Posterior vena cava (tissue), 2 donors: ENCODE measurements at regions not wholly inside any gene's neighbourhood (a gene's known extent, or its start where the extent isn't known, plus 50 kb on each side); places are given as distances from the start of the nearest gene placed in this dataset.
A peak's percentile ranks its signal among the peaks of the same experiment; 100 is the strongest.

Experiments
- DNase-seq: peaks from one replicate; pipeline ENCODE4 v3.0.0-alpha.2; 2020; ENCODE audit warnings: low spot score
- intact Hi-C, 2 donors: fragments of 100-400 bp; cut with DNase I; formaldehyde crosslinking; loops; one replicate each; pipeline versions ENCODE4 v1.14.1 to v1.14.2; 2022 to 2023
- donor health status: DM: yes; HTN: yes; CAD: no.
- donor health status: DM: yes; HTN: yes; CAD: no.

DNA sequence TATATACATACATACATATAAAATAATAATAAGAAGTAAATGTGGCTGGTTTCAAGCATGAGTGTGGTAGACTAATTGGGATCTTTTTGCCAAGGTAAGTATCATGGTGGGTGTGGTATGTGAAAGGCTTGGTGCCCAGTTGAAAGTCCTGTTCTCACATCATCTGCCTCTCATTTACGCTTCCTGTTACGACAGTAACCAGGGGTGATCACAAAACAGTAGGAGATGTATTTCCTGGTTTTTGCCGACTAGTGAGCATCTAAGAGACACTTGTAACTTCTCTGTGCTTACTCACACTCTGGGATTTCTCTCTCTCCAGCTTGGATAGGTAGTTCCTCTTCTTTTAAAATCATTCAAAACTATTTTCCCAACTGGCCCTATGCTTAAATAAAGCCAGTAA lies 1028.3 kb upstream of the NR2F2 start:
- intact Hi-C loops: loop anchor here in 1 of 2 donors (5.0 kb wide), 1 partner anchor 35 kb away; no protein-coding TSS in a partner anchor
- DNase-seq: no peak

DNA sequence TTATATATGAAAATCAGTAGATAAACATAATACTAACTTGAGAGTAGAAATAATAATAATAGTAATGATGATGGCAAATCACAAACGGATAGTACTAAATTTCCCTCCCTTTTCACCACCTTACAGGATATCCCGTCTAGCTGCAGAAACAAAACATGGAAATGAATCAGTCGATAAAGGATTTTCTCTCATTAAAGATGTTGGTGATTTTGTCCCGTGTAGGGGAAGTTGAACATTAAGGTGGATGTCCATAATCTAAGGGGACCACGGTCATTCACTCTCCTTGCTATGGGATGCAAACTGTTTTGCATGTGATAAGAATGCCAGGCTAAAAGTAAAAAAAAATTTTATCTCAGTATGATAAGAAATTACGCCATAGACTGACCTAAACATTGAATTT lies 1027.7 kb upstream of the NR2F2 start:
- intact Hi-C loops: loop anchor here in 1 of 2 donors (5.0 kb wide), 1 partner anchor 36 kb away; no protein-coding TSS in a partner anchor
- no peak for DNase-seq

DNA sequence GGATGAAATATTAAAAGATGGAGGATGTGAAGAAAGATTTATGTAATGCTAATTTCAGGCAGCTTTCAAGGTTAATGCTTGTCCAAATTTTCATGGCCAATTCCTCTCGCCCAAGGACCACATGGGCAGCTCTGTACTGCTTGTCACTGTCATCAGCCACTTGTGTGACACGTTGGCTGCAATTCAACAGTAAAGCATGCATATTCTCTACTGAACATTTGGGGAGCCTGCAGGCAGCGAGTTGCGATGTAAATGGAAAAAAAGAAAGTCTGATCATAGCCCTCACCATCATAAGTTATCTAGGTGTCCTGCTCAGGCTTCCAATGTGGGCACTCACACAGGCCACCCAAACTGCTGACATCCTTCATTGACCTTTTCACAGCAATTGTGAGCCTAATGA lies 1026.8 kb upstream of the NR2F2 start:
- no peak for DNase-seq
- intact Hi-C loops: loop anchor here in 1 of 2 donors (5.0 kb wide), 1 partner anchor 36 kb away; no protein-coding TSS in a partner anchor

DNA sequence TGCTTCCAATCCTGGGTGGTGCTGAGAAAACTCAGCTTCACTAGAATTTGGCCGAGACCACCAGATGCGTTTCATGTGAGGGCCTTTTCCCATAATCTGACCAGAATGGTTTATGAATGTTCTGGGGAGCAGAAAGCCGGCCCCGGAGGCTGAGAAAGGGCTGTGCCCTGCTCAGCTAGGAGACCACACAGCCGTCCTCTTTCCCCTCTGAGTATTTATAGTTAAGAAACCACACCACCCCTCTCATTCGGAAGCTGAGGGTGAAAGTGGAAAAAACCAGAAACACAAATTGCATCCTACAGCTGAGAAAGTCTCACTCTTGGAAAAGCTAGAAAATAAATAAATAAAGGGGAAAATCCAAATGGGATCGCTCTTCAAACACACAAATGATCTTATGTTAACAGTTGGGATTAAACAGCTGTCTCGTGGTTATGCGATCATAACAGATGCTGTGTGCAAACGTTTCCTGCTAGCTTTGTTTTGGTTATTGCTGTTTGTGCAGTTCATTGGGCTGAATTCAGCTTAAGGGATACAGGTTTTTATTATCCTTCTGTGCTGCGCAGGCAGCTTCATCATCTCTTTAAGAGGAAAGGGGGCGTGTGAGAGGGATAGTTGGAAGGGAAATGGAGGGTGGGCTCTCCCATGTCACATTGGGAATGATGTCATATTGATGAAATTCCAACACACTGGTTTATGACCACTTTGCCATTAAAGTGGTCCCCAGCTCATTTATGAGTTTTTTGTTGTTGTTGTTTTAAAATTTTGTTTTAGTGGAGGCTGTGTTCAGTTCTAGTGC lies 1026.2 kb upstream of the NR2F2 start:
- intact Hi-C loops: loop anchor here in 1 of 2 donors (5.0 kb wide), 1 partner anchor 37 kb away; no protein-coding TSS in a partner anchor
- no peak for DNase-seq

DNA sequence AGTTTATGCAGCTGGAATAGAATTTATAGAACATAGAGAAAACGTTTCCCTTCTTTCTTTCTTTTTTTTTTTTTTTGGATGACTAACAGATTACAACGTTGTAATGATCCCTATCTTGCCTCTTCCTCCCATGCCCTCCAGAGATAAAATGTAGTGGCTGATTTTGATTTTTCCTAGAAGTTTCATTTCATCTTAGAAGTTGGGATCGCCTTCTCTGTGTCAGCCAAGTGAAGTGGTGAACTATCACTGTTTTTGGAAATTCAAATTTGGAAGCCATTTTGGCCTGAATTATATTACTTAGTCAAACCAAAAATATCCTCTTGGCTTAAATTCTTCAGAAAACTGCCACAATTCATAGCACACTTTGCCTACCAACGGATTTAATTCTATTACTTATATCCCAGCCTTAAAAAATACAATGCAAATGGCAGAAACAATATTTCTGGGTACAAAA lies 1025.5 kb upstream of the NR2F2 start:
- intact Hi-C loops: loop anchor here in 1 of 2 donors (5.0 kb wide), 1 partner anchor 38 kb away; no protein-coding TSS in a partner anchor
- no peak for DNase-seq

DNA sequence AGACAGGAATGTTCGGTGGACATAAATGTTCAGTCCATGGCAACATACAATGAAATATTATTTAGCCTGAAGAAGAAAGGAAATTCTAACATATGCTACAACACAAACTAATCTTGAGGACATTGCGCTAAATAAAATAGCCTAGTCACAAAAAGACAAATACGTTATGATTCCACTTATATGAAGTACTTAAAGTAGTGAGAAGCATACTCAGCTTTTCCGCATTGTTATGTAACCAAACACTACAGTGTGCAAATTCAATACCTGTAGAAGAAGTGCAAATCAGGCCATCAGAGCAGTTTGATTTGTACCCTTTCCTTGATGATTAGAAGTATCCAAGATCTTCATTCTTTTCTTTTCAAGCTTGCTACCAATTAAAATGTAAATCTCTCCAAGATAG lies 1023.4 kb upstream of the NR2F2 start:
- DNase-seq: no peak
- intact Hi-C loops: no loop called here

DNA sequence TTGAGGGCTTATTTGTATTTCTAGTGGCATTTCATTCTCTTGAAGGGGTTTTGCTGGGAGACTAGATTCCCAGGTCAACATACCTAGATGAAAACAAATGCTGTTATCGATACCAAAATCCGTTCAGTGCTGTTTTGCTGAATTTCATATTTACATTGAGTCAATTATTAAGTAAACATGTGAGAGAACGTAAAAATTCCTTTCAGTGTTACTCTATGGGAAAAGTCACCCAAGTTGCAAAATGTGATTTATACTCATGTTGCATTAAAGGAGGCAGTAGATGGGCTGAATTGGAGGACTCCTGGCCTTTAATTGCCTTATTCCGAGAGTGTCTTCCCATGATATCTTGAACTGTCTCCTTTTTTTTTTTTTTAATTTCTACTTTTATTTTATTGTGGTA lies 1011.3 kb upstream of the NR2F2 start:
- DNase-seq: no peak
- intact Hi-C loops: no loop called here

DNA sequence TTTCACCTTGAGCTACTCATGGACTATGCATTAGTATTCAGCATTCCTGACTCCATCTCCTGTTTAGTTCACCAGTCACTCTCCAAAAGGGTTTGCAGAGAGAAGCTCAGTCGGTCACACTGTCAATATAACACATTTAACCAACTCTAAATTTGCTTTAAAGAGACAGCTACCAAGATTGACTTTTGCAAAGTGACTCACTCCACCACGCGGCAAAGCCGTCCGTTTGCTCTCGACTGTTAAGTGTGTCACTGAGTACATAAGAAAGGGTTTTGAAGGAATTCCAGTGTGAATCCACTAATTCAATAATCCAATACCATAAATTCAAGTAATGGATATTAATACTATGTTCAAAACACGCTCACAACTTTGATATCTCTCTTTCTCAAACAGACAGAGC lies 1006.7 kb upstream of the NR2F2 start:
- no peak for DNase-seq
- intact Hi-C loops: loop anchor here in 1 of 2 donors (2.0 kb wide), 1 partner anchor 1027 kb away; no protein-coding TSS in a partner anchor

DNA sequence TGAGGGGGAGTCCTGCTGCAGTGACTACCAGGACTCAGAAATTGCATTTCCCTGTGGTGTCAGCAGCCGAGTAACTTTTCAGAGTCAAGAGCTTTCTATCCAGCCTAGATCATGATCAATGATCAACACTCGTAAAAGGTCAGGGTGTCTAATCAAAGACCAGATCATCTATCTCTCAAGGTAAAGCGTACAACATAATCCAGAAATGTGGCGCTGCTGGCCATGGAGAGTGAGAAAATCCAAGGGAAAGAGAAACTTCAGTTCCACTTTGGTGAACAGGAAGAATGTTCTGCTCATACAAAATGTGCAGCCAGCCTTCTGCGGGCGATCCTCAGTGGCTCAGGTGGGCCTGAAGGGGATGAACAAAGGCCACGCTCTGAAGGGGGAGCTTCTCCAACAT lies 1005.8 kb upstream of the NR2F2 start:
- intact Hi-C loops: loop anchor here (5.0 kb wide), 3 partner anchors 62 to 1008 kb away; partner anchors contain the start of gene NR2F2 (in 1 of the 2)
- DNase-seq: no peak

DNA sequence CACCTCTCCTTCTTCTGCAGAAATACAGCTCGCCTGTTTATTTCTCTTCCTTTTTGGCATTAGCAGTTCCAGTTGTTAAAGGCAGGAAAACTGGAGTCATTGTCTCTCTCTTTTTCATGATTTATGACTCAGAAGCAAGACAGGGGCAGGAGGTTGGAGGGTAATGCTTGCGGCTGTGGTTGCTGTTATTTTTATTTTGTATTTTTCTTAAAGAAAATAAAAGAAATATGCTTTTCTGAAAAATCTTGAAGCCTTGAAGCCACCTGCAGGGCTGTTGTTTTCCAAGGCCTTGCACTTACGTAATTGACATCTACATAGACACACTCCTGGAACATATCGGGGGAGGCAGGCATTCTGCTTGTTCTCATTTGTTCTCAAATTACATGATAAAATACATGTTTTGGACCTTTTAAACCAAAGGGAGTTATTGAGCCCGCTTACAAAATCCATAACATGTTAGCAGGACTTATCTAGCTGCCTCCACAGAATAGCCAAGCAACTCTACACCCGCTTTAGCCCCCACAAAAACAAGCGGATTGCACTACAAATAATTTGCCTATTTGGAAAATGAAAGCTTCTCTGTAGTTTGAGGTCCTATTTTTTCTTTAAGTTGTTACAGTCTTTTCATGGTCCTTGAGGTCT lies 1004.6 kb upstream of the NR2F2 start:
- intact Hi-C loops: loop anchor here (1.0 to 5.0 kb wide), 4 partner anchors 64 to 1027 kb away; partner anchors contain the start of gene NR2F2 (in 1 of the 2)
- no peak for DNase-seq

DNA sequence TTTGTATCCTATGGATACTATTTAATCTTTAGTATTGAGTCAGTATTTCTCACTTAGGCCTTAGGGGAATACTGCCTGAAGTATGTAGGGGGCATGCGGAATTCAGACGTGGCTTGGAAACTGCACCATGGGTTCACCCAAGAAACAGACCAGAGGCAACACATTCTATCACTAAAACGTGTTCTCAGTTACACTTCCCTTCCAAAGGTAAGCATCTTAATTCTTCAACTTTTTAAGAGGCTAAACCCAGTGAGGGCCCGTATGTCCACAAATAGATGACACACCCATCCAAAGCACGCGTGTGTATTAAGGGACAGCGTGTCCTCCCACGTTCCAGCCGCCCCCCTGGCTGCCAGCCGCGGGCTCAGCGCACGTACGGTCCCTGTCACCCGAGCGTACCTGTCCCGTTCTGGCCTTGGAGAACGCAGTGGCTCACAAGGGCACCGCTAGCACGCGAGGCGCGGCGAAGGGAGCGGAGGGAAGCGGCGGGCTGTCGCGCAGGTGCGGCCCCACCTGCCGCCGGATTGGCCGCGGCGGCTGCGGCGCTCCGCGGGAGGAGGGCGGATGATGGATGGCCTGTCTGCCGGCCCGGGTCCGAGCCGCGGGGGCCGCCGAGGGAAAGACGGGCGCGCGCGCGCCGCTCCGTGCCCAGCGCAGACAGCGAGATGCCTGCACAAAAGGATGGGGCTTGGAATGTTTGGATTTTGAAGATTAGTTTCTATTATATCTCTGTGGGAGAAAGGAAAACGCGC lies 1003.9 kb upstream of the NR2F2 start:
- intact Hi-C loops: loop anchor here (1.0 to 5.0 kb wide), 4 partner anchors 64 to 1027 kb away; partner anchors contain the start of gene NR2F2 (in 1 of the 2)
- DNase-seq: peak; percentile 83

DNA sequence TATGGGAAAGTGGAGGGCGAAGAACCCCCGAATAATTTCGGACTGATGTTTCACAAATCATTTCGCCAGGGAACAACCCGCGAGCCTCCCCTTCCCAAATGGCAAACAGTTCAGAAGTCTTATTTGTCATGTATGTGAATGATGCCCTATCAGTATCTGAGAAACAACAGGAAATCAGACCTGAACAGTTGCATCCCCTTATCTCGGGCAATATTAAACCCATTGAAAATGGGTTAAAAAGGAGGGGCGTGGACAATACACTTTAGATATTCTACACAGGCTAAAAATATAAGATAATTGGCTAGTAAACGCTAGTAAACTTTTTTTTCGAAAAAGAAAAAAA lies 1003.3 kb upstream of the NR2F2 start:
- intact Hi-C loops: loop anchor here (5.0 kb wide), 3 partner anchors 65 to 1005 kb away; partner anchors contain the start of gene NR2F2 (in 1 of the 2)
- DNase-seq: no peak

DNA sequence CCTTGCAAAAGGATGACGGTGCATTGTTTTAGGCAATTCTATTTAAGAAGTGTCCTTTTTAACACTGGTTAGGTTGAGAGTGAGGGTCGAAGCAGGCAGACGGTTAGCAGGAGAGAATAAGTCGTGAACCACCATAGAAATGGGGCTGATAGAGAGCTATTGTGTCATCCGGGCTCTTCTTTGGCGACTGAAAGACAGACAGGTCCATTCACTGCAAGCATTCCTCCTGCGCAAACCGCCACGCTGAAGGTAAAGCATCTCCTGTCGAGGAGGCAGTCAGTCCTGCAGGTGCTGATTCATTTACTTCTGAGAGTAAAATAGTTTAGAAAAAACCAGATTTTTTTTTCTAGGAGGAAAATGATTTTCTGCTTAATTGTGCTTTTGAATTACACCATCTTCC lies 1002.8 kb upstream of the NR2F2 start:
- intact Hi-C loops: loop anchor here (5.0 kb wide), 3 partner anchors 65 to 1005 kb away; partner anchors contain the start of gene NR2F2 (in 1 of the 2)
- no peak for DNase-seq

DNA sequence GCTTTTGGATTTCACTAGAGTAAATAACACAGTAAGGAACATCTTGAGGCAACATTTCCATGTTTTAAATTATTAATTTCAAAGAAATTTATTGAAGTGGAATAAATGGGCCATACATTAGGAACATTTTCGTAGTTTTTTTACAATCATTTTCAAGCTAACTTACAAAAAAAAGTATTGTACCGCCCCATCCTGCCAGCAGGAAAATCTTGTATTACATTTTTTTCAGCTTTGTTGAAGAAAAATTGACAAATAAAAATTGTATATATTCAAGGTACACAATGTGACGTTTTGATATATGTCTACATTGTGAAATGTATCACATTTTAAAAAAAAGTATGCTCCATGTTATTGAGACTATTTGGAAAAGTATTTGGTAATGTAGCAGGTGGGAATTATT lies 1001.9 kb upstream of the NR2F2 start:
- DNase-seq: no peak
- intact Hi-C loops: loop anchor here (5.0 kb wide), 3 partner anchors 66 to 1004 kb away; partner anchors contain the start of gene NR2F2 (in 1 of the 2)

DNA sequence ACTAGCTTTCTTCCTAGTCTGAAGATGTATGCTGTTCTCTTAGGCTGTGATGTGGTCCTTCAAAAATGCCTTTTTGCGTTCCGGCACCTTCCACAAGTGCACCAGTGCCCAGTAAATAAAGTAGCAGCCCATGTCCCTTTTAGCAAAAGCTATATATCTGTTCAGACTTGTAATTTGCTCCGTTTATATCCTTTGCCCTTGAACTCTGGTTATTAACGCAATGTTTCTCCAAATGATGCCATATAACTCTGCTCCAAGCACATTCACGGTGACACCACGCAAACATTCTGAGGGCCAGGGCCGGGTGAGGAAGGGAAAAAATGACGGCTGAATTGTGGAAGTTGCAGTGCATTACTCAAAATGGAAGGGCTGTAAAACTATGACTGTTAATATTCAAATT lies 1001.1 kb upstream of the NR2F2 start:
- intact Hi-C loops: loop anchor here (5.0 kb wide), 3 partner anchors 67 to 1003 kb away; partner anchors contain the start of gene NR2F2 (in 1 of the 2)
- DNase-seq: no peak

DNA sequence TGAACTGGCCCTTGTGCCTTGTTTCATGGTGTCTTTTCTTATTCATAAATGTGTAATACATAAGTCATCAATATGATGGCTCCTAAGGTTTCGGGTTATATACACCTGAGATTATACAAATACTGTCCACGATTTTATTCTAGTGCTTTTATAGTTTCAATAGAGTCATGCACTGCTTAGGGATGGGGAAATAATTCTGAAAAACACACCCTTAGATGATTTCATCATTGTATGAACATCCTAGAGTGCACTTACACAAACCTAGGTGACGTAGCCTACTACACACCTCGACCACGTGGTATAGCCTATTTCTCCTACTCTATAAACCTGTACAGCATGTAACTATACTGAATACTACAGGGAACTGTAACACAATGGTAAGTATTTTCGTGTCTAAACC lies 988.8 kb upstream of the NR2F2 start:
- DNase-seq: no peak
- intact Hi-C loops: no loop called here

DNA sequence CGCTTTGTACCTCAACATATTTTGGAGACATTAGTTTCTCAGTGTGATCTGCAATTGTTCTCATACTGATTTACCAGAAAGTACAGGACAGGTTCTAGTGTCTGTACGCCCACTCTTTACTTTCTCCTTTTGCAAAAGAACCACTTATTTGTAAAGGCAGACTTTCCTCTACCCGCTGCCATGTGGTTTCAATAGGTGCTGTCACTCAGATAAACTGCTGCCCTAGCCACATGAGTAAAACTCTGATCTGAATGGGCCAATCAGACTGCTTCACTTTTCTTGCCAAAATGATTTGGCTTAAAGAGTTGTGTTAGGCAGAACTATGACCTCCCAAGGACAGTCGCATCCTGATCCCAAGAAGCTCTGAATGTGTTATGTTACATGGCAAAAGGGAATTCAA lies 984.6 kb upstream of the NR2F2 start:
- intact Hi-C loops: no loop called here
- no peak for DNase-seq

DNA sequence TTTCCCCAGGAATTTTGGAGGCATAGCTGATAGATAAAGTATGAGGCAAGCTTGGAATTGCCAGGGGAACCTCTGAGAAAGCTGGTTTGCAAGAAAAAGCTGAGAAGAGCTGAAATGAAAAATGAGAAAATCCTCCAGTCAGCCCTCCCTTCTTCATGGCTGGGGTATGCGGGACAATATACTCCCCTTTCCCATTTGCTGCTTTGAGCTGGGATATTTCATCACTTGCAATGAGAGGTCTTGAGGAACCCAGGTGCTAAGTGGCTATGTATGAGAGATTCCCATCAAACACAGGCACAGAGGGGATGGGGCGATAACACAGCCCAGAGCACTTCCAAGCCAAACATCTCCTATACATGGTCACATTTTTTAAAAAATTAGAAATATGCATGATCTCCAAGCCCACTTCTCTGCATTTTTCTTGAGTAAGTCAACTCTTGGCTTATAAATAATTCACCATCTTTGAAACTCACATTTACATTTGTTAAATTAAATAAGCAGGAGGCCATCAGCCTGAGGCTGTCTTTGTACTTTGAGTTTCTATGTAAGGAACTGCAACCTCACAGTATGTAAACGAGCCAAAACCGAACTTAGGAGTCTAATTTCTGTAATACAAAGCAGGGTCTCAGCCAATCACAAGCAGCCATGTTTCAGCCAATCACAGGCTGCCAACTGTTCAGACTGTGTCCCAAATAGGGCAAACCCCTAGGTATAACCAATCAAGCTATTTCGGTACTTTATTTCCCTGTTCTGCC lies 983.6 kb upstream of the NR2F2 start:
- intact Hi-C loops: no loop called here

More for the DNA sequence above, 983.6 kb upstream of the NR2F2 start:
- no peak for DNase-seq
